ENCODE measurements at regions not wholly inside any gene's neighbourhood (a gene's known extent, or its start where the extent isn't known, plus 50 kb on each side); places are given as distances from the start of the nearest gene placed in this dataset.

- TF ChIP-seq TBL1XR1 (IDR thresholded peaks at IDR 0.05; ENCODE audit: low read depth, low read length) (no peak), IKZF2 (IDR thresholded peaks at IDR 0.05) (no peak), ASH2L (IDR thresholded peaks at IDR 0.05; ENCODE audit: borderline replicate concordance, low read depth) (no peak), POLR2A (IDR thresholded peaks at IDR 0.05; ENCODE audit: low read depth, low read length) (no peak), CUX1 (IDR thresholded peaks at IDR 0.05; ENCODE audit: insufficient replicate concordance, low read depth, low read length) (no peak), USF2 (IDR thresholded peaks at IDR 0.05; ENCODE audit: borderline replicate concordance, low read depth, low read length) (no peak), SREBF1 (IDR thresholded peaks at IDR 0.05; ENCODE audit: low read length) (no peak), RAD51 (IDR thresholded peaks at IDR 0.05) (no peak)
Measured at GRCh38 chr10:16280595-16280994, 156.2 kb upstream of the PTER start (continued).

GRCh38 chr10:16292366-16292765 is 144.4 kb upstream of the PTER start:
- no peaks in the 10 kb centered on the region for H3K9me3 ChIP-seq (replicated peaks; ENCODE audit: control insufficient read depth, insufficient read depth, low read length)
- ChIA-PET CTCF (no interaction called here), SMC1A (ENCODE audit: uncharacterized antibody, unreplicated experiment) (no interaction called here), RAD21 (ENCODE audit: unreplicated experiment) (no interaction called here), POLR2A (no interaction called here)
- no TSS peak for BruUV-seq (replicated peaks)
- H3K79me2 ChIP-seq (ENCODE audit: control insufficient read depth, insufficient read depth, low read length), result no peaks in the 10 kb centered on the region
- H4K20me1 ChIP-seq (ENCODE audit: control insufficient read depth, insufficient read depth), result no peaks in the 10 kb centered on the region
- no peak overlapping the region for H3K4me2 ChIP-seq (ENCODE audit: control insufficient read depth, insufficient read depth)
- DNase-seq (ENCODE audit: low read depth, low spot score), result no peak
- H2AFZ ChIP-seq (ENCODE audit: control insufficient read depth, low read depth, low read length), result no peak overlapping the region
- no peak for ATAC-seq
- intact Hi-C loops (cut with micrococcal nuclease; ENCODE audit: unreplicated experiment) (no loop called here), in situ Hi-C loops (cut with MboI) (no loop called here)
- H3K27ac ChIP-seq (ENCODE audit: control insufficient read depth, insufficient read depth), result no peak overlapping the region
- H3K27me3 ChIP-seq (replicated peaks in 1 of 2; ENCODE audit: control insufficient read depth in 2 of 2, insufficient read depth in 2 of 2, low read length in 1 of 2), result no peaks in the 10 kb centered on the region
- no peaks in the 10 kb centered on the region for H3K4me1 ChIP-seq (ENCODE audit: control insufficient read depth, insufficient read depth, low read length)
- H3K9ac ChIP-seq (ENCODE audit: control insufficient read depth, insufficient read depth, low read length), result no peak overlapping the region
- TF ChIP-seq IRF4 (IDR thresholded peaks at IDR 0.05; ENCODE audit: low read depth, low read length), result no peak
- H3K4me3 ChIP-seq, result no peak overlapping the region
- 35% methylated on average over 7 of the region's 7 CpGs for WGBS (ENCODE audit: insufficient coverage, insufficient replicate concordance, low lambda C conversion rate, missing lambda C conversion rate)
- no peak for FAIRE-seq
- no peaks in the 10 kb centered on the region for H3K36me3 ChIP-seq (ENCODE audit: control insufficient read depth in 2 of 2, insufficient read depth in 2 of 2, low read length in 1 of 2)

Measured in GM12878 (cell line).